Stimulated activated CD8-positive, alpha-beta memory T cell treated with anti-CD3 and anti-CD28 coated beads, Interleukin-2, amount 100 ng/mL, for 1 hour (primary cell): ENCODE measurements at regions not wholly inside any gene's neighbourhood (a gene's known extent, or its start where the extent isn't known, plus 50 kb on each side); places are given as distances from the start of the nearest gene placed in this dataset.
"Not testable (repeated sequence)": the region's sequence is repeated elsewhere in the genome, so short reads cannot be mapped to it uniquely, and the experiment has no call there.

Experiments used
- DNase-seq, 2 donors: peaks; one replicate each; pipeline ENCODE4 v3.0.0-alpha.2; 2020; ENCODE audit warnings: low read depth in 2 of 2

GRCh38 chr7:131143869-131144268 is 183.8 kb upstream of the MKLN1 start:
- no peak for DNase-seq

GRCh38 chr7:131145026-131145425 is 182.7 kb upstream of the MKLN1 start:
- DNase-seq, result no peak

- DNase-seq, result no peak
These were observed 181.9 kb upstream of the MKLN1 start for GRCh38 chr7:131145770-131146169.

- no peak for DNase-seq
These were observed 180.1 kb upstream of the MKLN1 start for GRCh38 chr7:131147604-131148003.

- DNase-seq, result no peak
These were observed 179.4 kb upstream of the MKLN1 start for GRCh38 chr7:131148258-131148657.

- no peak for DNase-seq
These were observed 178.8 kb upstream of the MKLN1 start for GRCh38 chr7:131148708-131149428.

- no peak for DNase-seq
These were observed 178.3 kb upstream of the MKLN1 start for GRCh38 chr7:131149429-131149773.

GRCh38 chr7:131149840-131150239 is 177.8 kb upstream of the MKLN1 start:
- no peak for DNase-seq

GRCh38 chr7:131151034-131151433 is 176.6 kb upstream of the MKLN1 start:
- no peak for DNase-seq

GRCh38 chr7:131152766-131153165 is 174.9 kb upstream of the MKLN1 start:
- DNase-seq, result no peak

- no peak for DNase-seq
These were observed 173.3 kb upstream of the MKLN1 start for GRCh38 chr7:131154380-131154779.

- no peak for DNase-seq
These were observed 170.0 kb upstream of the MKLN1 start for GRCh38 chr7:131157530-131158243.

- DNase-seq, result not testable (repeated sequence)
These were observed 169.4 kb upstream of the MKLN1 start for GRCh38 chr7:131158244-131158636.

GRCh38 chr7:131159961-131160361 is 167.7 kb upstream of the MKLN1 start:
- no peak for DNase-seq

GRCh38 chr7:131161103-131161502 is 166.6 kb upstream of the MKLN1 start:
- no peak for DNase-seq

GRCh38 chr7:131164025-131164925 is 163.4 kb upstream of the MKLN1 start:
- DNase-seq, result no peak

- no peak for DNase-seq
These were observed 161.6 kb upstream of the MKLN1 start for GRCh38 chr7:131166066-131166465.

GRCh38 chr7:131170440-131171271 is 157.0 kb upstream of the MKLN1 start:
- no peak for DNase-seq

GRCh38 chr7:131173145-131173890 is 154.4 kb upstream of the MKLN1 start:
- DNase-seq, result no peak

- no peak for DNase-seq
These were observed 153.3 kb upstream of the MKLN1 start for GRCh38 chr7:131174391-131174790.

- DNase-seq, result no peak
These were observed 152.8 kb upstream of the MKLN1 start for GRCh38 chr7:131174855-131175254.
